ENCODE measurements at regions not wholly inside any gene's neighbourhood (a gene's known extent, or its start where the extent isn't known, plus 50 kb on each side); places are given as distances from the start of the nearest gene placed in this dataset.

- Histone ChIP-seq H3K27me3 (no peaks in the 10 kb centered on the region), H3K9me3 (no peaks in the 10 kb centered on the region), H3K4me3 (no peak overlapping the region), H3K4me1 (no peaks in the 10 kb centered on the region), H3K27ac (no peak overlapping the region), H3K36me3 (no peaks in the 10 kb centered on the region)
- intact Hi-C loops (cut with DNase I) = no loop called here
- FAIRE-seq = no peak
- TF ChIP-seq CTCF (IDR thresholded peaks at IDR 0.05) = no peak
- ATAC-seq = no peak
- DNase-seq = no peak
- 92 to 93% methylated on average over 2 of the region's 2 CpGs for WGBS, 2 donors
Observed at GRCh38 chr1:68954841-68955240, 458.0 kb upstream of the DEPDC1 start.

- 63 to 71% methylated on average over 5 of the region's 5 CpGs for WGBS, 2 donors
- no peak overlapping the region for H3K4me3 ChIP-seq
- TF ChIP-seq CTCF (IDR thresholded peaks at IDR 0.05) = no peak
- no peaks in the 10 kb centered on the region for H3K9me3 ChIP-seq
- H3K27me3 ChIP-seq = no peaks in the 10 kb centered on the region
- no peaks in the 10 kb centered on the region for H3K4me1 ChIP-seq
- no peak overlapping the region for H3K27ac ChIP-seq
- FAIRE-seq (no peak), ATAC-seq (no peak), DNase-seq (no peak)
- H3K36me3 ChIP-seq = no peaks in the 10 kb centered on the region
- intact Hi-C loops (cut with DNase I) = no loop called here
Observed at GRCh38 chr1:68955424-68955823, 458.5 kb upstream of the DEPDC1 start.

- FAIRE-seq = no peak
Observed at GRCh38 chr1:68958958-68959357, 462.1 kb upstream of the DEPDC1 start.

GRCh38 chr1:68959461-68960030, 462.7 kb upstream of the DEPDC1 start:
- ATAC-seq (no peak), DNase-seq (no peak), FAIRE-seq (no peak)
- Histone ChIP-seq H3K27me3 (no peaks in the 10 kb centered on the region), H3K4me3 (no peak overlapping the region), H3K27ac (no peak overlapping the region), H3K4me1 (no peaks in the 10 kb centered on the region), H3K9me3 (no peaks in the 10 kb centered on the region), H3K36me3 (no peaks in the 10 kb centered on the region)
- 71 to 79% methylated on average over 1 of the region's 1 CpG for WGBS, 2 donors
- intact Hi-C loops (cut with DNase I) = no loop called here
- TF ChIP-seq CTCF (IDR thresholded peaks at IDR 0.05) = no peak

More at GRCh38 chr1:68958958-68959357, 462.1 kb upstream of the DEPDC1 start:
- DNase-seq = no peak
- no peak overlapping the region for H3K27ac ChIP-seq
- H3K4me1 ChIP-seq = no peaks in the 10 kb centered on the region
- H3K9me3 ChIP-seq = no peaks in the 10 kb centered on the region
- TF ChIP-seq CTCF (IDR thresholded peaks at IDR 0.05) = no peak
- WGBS, 2 donors = 49 to 56% methylated on average over 3 of the region's 3 CpGs
- no peak for ATAC-seq
- intact Hi-C loops (cut with DNase I) = no loop called here
- no peaks in the 10 kb centered on the region for H3K36me3 ChIP-seq
- H3K4me3 ChIP-seq = no peak overlapping the region
- H3K27me3 ChIP-seq = no peaks in the 10 kb centered on the region

GRCh38 chr1:68961143-68961542, 464.3 kb upstream of the DEPDC1 start:
- FAIRE-seq = no peak

More at GRCh38 chr1:68961143-68961542, 464.3 kb upstream of the DEPDC1 start:
- intact Hi-C loops (cut with DNase I) = no loop called here
- ATAC-seq (no peak), DNase-seq (no peak)
- H3K27me3 ChIP-seq = no peaks in the 10 kb centered on the region
- no peak overlapping the region for H3K27ac ChIP-seq
- no peak overlapping the region for H3K4me3 ChIP-seq
- no peak for TF ChIP-seq CTCF (IDR thresholded peaks at IDR 0.05)
- no peaks in the 10 kb centered on the region for H3K4me1 ChIP-seq
- 77 to 94% methylated on average over 1 of the region's 1 CpG for WGBS, 2 donors
- H3K36me3 ChIP-seq = no peaks in the 10 kb centered on the region
- H3K9me3 ChIP-seq = no peaks in the 10 kb centered on the region

All from pancreas (tissue), 10 donors.